GM19328 (cell line): ENCODE measurements at regions not wholly inside any gene's neighbourhood (a gene's known extent, or its start where the extent isn't known, plus 50 kb on each side); places are given as distances from the start of the nearest gene placed in this dataset.

Experiments used
- ATAC-seq: cut with Tn5 transposase; IDR thresholded peaks from one replicate; pipeline ENCODE4 v1.9.1; 2021; ENCODE audit warnings: mild to moderate bottlenecking, moderate library complexity; ENCODE audit not compliant: unreplicated experiment

DNA sequence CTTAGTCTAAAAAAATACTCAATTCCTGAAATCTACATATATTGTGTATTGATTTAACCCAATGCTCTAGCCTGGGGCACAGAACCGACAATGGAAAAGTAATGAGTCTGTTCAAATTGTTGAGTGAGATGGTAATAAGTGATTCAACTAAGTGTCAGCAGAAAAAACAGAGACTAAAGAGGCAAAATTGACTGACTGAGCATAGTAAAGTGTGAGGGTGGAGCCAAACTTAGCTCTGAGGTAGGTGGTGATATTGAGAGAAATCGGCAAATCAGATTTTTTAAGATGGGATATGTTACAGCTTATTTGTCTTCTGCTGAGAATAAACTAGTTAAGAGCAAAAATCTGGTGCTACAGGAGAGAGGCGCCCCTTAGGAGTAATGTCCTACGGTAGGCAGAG lies 764.0 kb upstream of the LRRN3 start:
- ATAC-seq: no peak

- ATAC-seq: no peak
Measured at GRCh38 chr7:110336423-110336822, 754.5 kb upstream of the LRRN3 start.

GRCh38 chr7:110337646-110338045 lies 753.3 kb upstream of the LRRN3 start:
- no peak for ATAC-seq

DNA sequence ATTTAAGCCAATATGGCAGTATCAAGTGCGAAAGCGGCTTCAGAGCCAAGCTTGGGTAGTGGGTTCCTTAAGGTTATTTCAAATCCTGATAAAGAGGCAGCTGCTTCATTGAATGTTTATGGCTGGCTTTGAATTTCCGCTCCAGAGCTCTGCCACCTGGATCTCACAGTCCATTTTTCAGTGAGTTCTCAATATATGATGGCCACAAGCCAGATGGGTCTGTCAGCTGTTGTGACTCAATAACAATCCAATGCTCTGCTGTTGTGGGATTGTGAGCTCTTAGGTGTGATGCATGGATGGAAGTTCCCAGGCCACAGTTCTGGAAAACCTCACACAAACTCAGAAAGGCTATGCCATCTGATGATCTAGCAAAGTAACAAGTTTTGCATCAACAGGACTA lies 743.8 kb upstream of the LRRN3 start:
- no peak for ATAC-seq

DNA sequence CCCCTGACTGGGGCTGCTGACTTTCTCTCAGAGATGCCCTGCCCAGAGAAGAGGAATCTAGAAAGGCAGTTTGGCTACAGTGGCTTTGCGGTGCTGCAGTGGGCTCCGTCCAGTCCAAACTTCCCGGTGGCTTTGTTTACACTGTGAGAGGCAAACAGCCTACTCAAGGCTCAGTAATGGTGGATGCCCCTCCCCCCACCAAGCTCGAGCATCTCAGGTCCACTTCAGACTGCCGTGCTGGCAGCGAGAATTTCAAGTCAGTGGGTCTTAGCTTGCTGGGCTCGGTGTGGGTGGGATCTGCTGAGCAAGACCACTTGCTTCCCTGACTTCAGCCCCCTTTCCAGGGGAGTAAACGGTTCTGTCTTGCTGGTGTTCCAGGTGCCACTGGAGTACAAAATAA lies 734.5 kb upstream of the LRRN3 start:
- no peak for ATAC-seq

DNA sequence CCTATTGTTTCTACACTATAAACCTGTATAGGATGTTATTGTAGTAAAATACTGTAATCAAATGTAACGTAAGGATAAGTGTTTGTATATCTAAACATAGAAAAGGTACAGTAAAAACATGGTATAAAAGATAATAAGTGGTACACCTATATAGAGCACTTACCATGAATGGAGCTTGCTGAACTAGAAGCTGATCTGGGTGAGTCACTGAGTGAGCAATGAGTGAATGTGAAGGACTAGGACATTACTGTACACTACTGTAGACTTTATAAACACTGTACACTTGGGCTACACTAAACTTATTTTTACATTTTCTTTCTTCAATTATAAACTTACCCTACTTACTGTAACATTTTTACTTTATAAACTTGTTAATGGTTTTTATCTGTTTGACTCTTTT lies 732.9 kb upstream of the LRRN3 start:
- ATAC-seq: no peak

DNA sequence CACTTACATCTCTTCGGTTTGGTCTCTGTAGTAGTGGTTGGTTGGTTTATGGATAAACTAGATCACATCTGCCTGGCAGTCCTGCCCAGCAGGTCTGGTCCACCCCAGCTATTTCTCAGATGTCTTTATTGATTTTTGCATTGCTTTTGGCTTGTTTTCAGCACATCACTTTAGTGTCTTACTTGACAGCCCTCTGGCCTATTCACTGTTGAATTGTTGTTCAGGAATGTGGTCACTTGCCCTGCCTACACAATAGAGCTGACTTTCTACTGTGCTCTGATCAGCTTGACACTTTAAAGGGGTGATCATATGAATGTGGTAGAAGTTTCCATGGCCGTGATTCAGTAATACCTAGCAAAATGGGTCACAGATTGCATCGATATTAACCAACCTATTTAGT lies 719.2 kb upstream of the LRRN3 start:
- ATAC-seq: no peak

DNA sequence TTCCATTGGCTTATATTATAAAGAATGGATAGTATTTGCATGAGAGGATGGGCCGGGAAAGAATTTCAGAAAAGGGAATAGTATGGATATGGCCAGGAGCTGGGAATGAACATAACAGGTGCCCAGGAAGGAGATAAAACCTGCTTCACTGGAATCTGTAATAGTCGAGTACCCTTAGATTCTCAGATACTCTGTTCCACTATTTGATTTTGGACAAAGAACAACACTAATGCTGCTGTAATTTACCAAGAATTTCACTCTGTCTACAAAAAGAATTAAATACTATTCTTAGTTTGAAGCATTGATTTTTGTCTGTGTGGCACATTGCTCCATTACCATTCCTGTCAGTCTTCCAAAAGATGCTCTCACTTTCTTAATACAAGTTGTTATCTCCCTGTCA lies 718.2 kb upstream of the LRRN3 start:
- ATAC-seq: no peak

GRCh38 chr7:110373416-110373815 lies 717.5 kb upstream of the LRRN3 start:
- no peak for ATAC-seq

- ATAC-seq: no peak
Measured at GRCh38 chr7:110373859-110374258, 717.1 kb upstream of the LRRN3 start.

- ATAC-seq: no peak
Measured at GRCh38 chr7:110375068-110375467, 715.9 kb upstream of the LRRN3 start.

DNA sequence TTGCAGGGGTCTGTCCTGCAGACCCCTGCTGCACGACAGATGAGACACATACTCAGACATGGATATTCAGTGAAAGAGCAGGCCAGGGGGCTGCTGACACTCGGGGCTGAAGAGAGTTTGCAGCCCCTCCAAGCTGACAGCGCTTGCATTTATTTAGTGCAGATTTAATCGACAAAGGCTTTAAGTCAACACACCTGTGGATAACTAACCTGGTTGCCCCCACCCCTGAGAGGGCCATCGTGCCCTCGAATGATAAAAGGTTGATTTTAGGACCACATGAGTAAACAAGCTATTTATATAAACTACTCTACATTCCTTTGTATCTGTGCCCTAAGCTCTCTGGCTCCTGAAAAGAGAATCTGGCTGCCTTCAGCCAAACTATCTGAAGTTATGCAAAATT lies 708.2 kb upstream of the LRRN3 start:
- ATAC-seq: no peak

- no peak for ATAC-seq
Measured at GRCh38 chr7:110386006-110386405, 704.9 kb upstream of the LRRN3 start.

- ATAC-seq: no peak
Measured at GRCh38 chr7:110386913-110387312, 704.0 kb upstream of the LRRN3 start.

GRCh38 chr7:110387689-110388088 lies 703.2 kb upstream of the LRRN3 start:
- ATAC-seq: no peak

GRCh38 chr7:110388457-110388856 lies 702.5 kb upstream of the LRRN3 start:
- no peak for ATAC-seq

- ATAC-seq: no peak
Measured at GRCh38 chr7:110396021-110396420, 694.9 kb upstream of the LRRN3 start.

GRCh38 chr7:110397927-110398660 lies 692.8 kb upstream of the LRRN3 start:
- no peak for ATAC-seq

DNA sequence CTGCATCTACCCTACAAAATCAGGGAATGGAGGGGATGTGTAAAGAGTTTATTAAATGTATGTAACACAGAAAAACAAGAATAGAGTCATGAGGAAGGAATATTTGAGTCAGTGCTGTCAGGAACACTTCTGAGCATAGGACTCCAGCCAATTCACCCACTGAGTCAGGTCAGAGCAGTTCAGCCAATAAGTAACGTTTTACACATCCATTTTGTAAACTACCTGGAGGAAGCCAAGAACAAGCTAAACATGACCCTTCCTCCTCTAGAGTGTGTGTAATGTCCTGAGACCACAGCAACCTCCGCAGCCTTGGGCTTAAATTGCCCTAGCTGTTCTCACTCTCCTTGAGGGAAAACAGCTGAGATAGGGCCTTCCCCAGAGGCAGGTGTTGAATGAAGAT lies 691.5 kb upstream of the LRRN3 start:
- ATAC-seq: no peak

GRCh38 chr7:110400411-110400810 lies 690.5 kb upstream of the LRRN3 start:
- ATAC-seq: no peak

DNA sequence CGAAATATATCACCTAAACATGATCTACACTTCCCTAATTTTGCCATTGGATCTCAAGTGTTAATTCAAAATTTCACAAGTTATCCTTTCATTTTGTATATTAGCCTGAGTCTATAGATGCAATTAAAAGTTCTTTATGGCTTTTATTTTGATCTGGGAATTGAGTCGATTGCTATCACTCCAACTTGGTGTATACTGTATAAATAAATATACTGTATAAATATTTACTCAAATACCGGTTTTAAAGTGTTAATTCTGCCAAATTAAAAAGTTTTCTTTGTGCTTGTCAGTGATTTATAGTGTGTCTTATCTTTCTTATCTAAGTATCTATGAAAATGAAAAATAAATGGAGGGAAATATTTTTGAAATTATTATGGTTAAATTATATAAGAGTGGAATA lies 683.7 kb upstream of the LRRN3 start:
- no peak for ATAC-seq

- ATAC-seq: no peak
Measured at GRCh38 chr7:110407706-110408105, 683.2 kb upstream of the LRRN3 start.

GRCh38 chr7:110412614-110413013 lies 678.3 kb upstream of the LRRN3 start:
- ATAC-seq: no peak
